GOT3 (cell line): ENCODE measurements at regions not wholly inside any gene's neighbourhood (a gene's known extent, or its start where the extent isn't known, plus 50 kb on each side); places are given as distances from the start of the nearest gene placed in this dataset.
"Not testable (repeated sequence)": the region's sequence is repeated elsewhere in the genome, so short reads cannot be mapped to it uniquely, and the experiment has no call there.

ENCODE experiments used
- DNase-seq: peaks from one replicate; lab custom pipeline; 2025; ENCODE audit warnings: mixed read lengths; lab: John Stamatoyannopoulos, UW

DNA sequence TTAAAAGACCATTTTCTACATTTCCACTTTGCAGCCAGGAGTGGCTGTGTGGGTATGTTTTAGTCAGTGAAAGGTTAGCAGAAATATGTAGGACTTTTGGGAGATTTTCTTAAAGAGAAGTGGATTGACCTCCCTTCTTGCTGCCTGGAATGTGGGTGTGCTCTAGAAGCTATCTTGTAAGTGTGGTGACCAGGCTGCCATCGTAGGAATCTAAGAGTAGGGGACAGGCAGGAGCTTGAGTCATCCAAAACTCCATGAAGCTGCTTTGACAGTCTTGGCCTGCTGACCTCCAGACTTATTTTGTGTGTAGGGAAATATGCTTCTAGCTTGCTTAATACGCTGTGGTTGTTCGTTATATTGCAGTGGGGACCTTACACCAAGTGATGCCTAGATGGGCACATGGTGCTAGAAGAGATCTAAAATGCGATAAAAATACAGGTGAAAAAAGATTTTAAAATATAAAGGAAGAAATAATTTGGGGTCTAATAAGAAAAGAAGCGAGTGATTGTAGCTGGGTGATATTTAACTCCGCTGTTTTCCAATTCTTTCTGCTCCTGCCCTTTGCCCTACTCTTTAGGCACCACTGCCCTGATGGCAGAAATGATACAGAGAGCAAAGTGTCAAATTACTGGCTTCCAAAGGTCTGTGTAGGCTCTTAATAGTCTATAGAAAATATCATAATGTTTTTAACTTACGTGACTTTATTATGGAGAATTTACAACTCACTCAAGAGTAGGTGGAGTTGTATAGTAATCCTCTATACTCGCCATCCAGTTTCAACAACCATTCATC, 298.2 kb upstream of the ZNF608 start:
- no peak for DNase-seq

DNA sequence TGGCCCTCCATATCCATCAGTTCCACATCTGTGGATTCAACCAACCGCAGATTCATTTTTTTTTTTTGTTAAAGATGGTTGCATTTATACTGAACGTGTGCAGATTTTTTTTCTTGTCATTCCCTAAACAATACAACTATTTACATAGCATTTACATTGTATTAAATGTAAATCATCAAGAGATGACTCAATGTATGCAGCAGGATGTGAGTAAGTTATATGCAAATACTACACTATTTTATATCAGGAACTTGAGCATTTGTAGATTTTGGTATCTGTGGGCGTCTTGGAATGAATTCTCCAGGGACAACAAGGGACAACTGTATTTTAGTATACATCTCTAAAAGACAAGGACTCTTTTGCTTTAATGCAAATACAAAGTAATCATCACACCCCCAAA, 299.2 kb upstream of the ZNF608 start:
- no peak for DNase-seq

GRCh38 chr5:125046838-125047237, 300.4 kb upstream of the ZNF608 start:
- DNase-seq: no peak

- DNase-seq: no peak
Observed at GRCh38 chr5:125047871-125048270, 301.4 kb upstream of the ZNF608 start.

- DNase-seq: no peak
Observed at GRCh38 chr5:125049721-125050702, 303.6 kb upstream of the ZNF608 start.

DNA sequence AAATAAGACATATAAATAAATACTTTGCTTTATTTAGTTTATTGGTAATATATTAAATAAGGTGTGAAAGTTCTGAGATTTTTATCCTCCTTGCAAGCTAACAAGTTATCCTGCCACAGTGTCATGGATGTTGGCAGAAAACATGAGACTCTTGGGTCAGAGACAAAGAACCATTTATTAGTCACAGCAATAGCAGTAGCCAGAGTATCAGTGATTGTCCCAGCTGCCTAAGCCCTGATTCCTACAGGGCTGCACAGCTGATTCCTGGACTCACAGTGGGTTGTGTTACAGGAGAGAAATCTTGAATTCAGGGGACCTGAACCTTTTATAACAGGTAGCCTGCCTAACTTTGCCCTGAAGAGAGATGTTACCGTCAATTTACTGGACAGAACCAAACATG, 304.5 kb upstream of the ZNF608 start:
- no peak for DNase-seq

GRCh38 chr5:125052584-125052983, 306.1 kb upstream of the ZNF608 start:
- no peak for DNase-seq

DNA sequence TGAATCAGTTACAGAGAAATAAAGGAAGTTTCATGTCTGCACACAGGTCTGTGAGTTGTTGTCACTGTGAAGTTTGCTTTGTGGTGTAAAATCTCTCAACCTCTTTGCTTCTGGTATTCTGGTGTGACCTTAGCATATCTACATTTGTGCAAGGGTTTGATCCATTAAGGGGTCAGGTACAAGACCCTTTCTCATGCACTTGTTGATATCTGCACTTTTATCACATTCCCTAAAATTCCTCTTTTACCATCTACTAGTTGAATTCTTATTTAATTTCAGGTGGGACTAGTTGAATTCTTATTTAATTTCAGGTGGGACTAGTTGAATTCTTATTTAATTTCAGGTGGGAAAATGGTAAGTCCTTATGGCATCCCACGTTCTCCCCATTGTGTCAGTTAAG, 306.7 kb upstream of the ZNF608 start:
- no peak for DNase-seq

DNA sequence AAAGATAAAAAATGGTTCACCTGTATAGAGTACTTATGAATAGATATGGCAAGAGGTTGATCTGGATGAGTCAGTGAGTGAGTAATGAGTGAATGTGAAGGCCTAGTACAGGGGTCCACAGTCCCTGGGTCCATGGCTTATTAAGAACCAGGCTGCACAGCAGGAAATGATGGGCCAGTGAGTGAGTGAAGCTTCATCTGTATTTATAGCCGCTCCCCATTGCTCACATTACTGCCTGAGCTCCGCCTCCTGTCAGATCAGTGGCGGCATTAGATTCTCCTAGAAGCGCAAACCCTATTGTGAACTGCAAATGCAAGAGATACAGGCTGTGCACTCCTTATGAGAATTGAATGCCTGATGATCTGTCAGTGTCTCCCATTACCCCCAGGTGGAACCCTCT, 307.7 kb upstream of the ZNF608 start:
- no peak for DNase-seq

DNA sequence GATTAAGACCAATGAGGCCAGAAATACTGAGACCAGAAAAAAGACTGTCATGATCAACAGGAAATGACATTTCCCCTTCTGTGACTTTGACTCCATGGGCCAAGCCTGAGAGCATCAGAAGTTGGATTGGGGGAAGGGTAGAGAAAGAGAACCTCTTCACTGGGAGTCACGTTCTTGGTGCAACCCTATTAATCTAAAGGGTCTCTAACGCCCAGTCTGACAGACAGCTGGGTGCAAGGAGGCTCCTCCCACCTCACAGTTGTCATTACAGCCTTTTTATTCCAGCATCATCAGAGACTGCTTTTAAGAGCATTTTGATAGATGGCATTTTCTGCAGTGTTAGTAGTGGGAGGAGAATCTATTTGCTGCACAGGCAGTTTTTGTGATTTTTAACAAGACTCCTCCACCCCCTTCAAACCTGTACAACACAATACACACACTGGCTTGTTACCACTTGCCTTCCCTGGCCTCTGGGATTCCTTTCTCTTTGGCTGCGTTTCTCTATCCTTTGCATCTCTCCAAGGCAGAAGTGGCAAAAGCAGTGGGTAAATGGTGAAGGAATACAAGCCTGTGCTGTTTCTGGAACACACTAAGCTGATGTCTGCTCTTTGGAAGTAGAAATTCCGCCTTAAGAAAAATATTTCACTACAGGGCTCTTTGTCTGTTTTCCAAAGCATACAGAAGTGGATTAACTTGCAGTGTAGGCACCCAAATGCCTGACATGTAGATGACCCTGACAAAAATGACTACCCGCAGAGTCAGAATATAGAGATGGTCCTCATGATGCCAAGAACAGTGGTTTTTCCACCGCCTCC, 310.4 kb upstream of the ZNF608 start:
- DNase-seq: no peak

DNA sequence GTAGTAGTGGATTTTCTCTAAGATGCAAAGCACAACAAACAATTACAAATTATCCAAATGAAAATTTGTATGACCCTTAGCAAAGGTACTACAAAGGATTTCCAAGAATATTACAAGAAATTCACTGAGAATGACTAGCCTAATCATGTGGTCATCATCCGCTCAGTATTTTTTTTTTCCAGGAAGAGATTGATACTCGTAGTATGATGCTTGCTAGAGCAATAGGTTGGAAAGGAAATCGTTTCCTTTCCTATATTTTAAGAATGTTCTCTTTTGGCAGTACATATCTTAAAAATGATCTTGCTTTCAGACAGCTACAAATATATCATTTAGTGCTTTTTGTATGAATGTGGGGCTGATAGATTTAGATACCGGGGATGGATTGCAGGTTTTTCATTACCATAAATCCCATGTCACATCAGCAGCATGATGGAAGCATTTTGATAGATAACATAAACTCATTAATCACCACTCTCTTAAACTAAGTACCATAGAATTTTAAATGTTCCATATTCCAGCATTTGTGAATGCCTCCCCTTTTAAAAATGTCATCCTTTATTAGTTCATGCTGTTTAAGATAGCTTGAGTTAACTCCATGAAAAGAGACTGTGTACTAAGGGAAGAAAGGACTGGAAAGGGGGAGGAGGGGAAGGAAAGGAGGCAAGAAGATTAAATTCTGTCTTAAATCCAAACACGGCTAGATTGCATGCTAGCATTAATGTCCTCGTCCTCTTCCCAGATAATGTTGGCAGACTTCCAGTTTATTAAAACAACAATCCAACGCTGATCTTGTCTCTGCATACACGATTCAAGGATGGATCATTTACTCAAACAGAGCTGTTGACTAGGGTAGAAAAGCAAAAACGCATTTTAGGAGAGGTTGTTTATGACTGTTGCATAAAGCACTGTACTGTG, 311.7 kb upstream of the ZNF608 start:
- DNase-seq: no peak

DNA sequence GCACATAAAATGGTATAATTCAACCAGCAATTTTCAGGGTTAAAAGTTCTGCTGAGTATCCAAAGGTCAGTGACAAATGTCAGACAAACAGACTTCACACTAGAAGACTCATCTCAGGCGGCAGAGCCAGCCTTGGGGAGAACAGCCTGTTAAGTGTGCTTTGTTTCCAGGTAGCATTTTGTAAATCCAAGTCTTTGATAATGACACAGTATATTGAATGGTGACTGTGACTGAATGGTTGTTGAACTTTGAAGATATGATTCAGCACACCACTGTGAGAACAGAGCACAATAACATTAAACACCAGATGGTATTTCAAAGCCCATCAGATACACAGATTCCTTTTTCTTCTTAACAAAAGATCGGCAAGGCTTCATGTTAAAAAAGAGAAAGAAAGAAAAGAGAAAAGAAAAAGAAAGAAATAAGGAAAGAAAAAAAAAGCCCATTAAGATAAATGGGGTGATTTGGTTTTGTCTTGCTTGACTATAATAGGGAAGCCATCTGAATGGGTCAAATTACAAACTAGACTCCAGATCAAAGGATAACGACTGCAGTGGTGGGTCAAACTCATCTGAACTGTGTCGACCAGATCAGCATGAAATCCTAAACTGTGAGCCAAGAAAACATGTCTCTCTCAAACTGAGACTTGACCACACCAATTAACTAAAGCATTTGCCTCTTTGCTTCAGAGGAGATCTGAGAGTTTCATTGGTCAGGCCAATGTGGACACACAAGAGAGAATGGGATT, 313.0 kb upstream of the ZNF608 start:
- DNase-seq: no peak

GRCh38 chr5:125061726-125062125, 315.3 kb upstream of the ZNF608 start:
- DNase-seq: no peak

DNA sequence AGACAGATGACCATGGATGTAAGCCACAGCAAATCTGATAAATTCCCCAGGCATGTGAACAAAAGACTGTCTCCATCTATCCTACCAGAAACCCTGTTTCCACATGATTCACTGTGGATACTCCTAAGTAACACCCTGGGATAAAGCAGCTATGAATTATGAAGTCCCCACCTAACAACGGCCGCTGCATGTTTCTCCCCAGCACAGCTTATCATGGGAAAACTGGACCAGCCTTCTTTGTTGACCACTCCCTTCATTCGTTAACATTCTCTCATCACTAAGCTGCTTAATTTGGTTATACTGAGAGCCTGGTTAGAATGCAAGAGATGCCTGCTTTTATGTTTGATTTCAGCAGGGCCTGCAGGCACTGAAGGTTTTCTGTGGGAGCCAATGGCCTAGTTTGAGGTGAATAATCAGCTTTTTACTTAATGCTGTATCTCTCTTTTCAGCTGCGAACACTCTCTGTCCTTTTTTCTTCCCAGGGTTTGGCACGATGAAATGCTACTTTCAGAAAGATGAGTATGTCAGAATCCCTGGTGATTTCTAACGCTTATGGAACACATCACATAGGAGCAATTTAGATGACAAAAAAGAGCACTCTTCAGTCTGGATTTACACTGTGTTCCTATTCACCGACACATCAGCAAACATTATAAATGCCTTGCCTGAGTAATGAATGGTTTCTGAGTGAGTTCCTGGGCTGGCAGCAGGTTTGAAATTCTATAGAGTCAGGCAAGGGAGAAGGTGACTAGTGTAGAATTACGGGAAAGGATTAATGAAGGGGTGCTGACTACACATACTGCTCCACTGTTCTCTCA, 318.4 kb upstream of the ZNF608 start:
- no peak for DNase-seq

DNA sequence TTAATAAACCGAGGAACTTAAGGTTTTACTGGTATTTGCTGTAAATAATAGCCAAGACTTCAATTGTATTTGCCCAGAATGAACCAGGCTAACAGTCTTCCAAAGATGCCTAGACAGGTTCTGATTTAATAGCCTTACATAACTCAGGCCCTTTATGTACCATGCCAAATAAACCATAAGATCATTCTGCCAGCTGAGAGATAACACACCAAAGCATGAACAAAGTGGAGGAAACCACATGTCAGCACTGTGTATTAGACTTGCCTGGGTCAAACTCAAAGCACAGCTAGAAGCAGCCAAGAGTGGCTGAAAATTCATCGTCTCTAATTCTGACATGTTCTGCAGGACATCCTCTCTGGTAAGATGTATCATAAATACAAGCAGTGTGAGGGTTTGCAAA, 319.3 kb upstream of the ZNF608 start:
- no peak for DNase-seq

GRCh38 chr5:125070961-125071360, 324.5 kb upstream of the ZNF608 start:
- no peak for DNase-seq

DNA sequence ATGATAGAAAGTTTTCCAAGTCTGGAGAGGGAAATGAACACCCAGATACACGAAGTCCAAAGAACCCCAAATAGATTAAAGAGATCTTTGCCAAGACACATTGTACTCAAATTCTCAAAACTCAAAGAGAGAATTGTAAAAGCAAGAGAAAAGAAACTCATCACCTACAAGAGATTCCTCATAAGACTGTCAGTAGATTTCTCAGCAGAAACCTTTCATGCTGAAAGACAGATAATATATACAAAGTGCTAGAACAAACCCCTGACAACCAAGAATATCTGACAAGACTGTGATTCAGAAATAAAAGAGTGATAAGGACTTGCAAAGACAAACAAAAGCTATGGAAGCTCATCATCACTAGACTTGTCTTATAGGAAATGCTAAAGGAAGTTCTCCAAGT, 326.7 kb upstream of the ZNF608 start:
- DNase-seq: no peak

DNA sequence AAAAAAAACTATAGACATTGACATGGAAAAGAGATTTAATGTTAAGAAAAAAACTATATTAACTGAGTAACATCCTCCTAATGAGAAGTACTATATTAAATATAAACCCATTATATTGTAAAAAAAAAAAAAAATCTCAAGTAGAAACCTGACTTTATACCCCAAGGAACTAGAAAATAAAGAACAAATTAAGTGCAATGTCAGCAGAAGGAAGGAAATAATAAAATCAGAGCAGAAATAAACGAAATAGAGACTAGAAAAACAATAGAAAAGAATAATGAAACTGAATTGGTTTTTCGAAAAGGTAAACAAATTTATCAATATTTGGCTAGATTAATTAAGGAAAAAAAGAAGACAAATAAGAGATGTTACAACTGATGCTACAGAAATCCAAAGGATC, 329.1 kb upstream of the ZNF608 start:
- no peak for DNase-seq

DNA sequence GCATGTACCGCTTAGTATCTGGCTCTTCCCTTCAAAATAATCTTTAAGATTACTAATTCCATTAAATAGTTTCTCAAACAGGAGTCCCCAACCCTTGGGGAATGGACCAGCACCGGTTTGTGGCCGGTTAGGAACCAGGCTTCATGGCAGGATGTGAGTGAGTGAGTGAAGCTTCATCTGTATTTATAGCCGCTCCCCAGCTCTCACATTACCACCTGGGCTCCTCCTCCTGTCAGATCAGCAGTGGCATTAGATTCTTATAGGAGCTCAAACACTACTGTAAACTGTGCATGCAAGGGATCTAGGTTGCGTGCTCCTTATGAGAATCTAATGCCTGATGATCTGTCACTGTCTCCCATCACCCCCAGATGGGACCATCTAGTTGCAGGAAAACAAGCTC, 332.6 kb upstream of the ZNF608 start:
- not testable (repeated sequence) for DNase-seq

DNA sequence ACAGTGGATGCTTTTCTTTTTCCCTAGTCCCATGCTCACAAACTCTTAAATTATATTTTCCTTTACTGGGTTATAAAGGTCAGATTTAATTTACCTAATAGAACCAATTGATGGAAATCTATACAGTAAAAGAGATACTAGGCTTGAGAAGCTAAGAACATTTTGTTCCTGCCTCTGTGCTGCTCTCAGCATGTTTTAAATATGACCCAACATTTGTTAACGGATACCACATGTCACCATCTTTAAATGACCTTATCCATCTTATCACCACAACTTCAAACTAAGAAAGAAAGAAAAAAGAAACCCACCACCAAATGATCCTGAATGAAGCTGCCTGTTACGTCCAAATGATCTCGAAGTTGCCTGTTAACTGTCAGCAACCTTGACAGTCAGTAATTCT, 334.7 kb upstream of the ZNF608 start:
- DNase-seq: no peak
